DMS53 treated with DMSO at 0.1 percent for 48 hours (cell line): ENCODE measurements at regions not wholly inside any gene's neighbourhood (a gene's known extent, or its start where the extent isn't known, plus 50 kb on each side); places are given as distances from the start of the nearest gene placed in this dataset.

Experiments
- DNase-seq: peaks from one replicate; lab custom pipeline; 2025; ENCODE audit not compliant: unreplicated experiment; lab: John Stamatoyannopoulos, UW

GRCh38 chr5:34584165-34584564, 72.0 kb upstream of the RAI14 start:
- no peak for DNase-seq

- DNase-seq = peak; percentile 34
These were observed 70.5 kb upstream of the RAI14 start for GRCh38 chr5:34585601-34586104.

GRCh38 chr5:34586117-34586885, 69.8 kb upstream of the RAI14 start:
- no peak for DNase-seq

GRCh38 chr5:34587355-34588241, 68.5 kb upstream of the RAI14 start:
- DNase-seq = peak; percentile 26

- DNase-seq = no peak
These were observed 66.3 kb upstream of the RAI14 start for GRCh38 chr5:34589832-34590231.

GRCh38 chr5:34591723-34592122, 64.4 kb upstream of the RAI14 start:
- DNase-seq = no peak

- DNase-seq = no peak
These were observed 58.8 kb upstream of the RAI14 start for GRCh38 chr5:34597034-34598027.

- DNase-seq = no peak
These were observed 57.8 kb upstream of the RAI14 start for GRCh38 chr5:34598177-34598794.

GRCh38 chr5:34599471-34600117, 56.5 kb upstream of the RAI14 start:
- DNase-seq = no peak

GRCh38 chr5:34600118-34600493, 56.0 kb upstream of the RAI14 start:
- DNase-seq = no peak

- no peak for DNase-seq
These were observed 52.8 kb upstream of the RAI14 start for GRCh38 chr5:34603378-34603777.

GRCh38 chr5:34604119-34604675, 51.9 kb upstream of the RAI14 start:
- DNase-seq = no peak

GRCh38 chr5:34606101-34606500, 50.0 kb upstream of the RAI14 start:
- no peak for DNase-seq
